8988T (cell line): ENCODE measurements at regions not wholly inside any gene's neighbourhood (a gene's known extent, or its start where the extent isn't known, plus 50 kb on each side); places are given as distances from the start of the nearest gene placed in this dataset.

Experiments
- DNase-seq: peaks from one replicate; pipeline ENCODE4 v3.0.0; 2011

DNA sequence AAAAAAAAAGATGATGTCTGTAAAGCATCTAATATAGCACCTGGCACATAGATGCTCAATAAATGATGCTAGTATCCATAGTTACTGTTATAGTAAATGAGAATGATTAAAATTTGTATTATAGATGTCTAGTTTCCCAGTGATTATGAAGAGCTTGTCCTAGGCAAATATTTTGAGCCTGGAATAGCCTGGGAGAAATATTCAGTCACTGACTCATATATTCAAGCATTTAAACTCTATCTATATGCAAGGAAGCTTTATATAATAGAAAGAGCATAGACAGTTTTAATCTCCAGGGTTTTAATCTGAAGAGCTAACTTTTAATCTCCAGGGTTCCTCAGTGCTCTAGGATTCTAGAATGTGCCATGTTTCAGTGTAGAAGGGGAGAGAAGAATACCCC lies 91.5 kb upstream of the VASH1 start:
- DNase-seq, result no peak

DNA sequence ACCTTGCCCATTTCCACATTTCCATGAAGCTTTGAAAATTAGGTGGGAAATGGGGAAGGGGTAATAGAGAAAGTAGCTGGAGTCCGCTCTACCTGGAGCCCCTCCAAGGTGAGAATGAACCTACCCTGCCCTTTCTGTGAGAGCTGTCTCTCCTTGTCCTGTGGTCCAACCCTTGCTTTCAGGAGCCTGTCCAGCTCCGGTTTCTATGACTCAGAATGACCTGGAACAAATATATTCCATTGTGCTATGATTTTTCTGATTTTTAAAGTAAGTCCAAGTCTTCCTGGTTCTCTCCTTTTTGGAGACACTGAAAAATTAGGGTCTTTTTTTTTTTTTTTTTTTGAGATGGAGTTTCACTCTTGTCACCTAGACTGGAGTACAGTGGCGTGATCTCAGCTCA lies 89.1 kb upstream of the VASH1 start:
- no peak for DNase-seq

DNA sequence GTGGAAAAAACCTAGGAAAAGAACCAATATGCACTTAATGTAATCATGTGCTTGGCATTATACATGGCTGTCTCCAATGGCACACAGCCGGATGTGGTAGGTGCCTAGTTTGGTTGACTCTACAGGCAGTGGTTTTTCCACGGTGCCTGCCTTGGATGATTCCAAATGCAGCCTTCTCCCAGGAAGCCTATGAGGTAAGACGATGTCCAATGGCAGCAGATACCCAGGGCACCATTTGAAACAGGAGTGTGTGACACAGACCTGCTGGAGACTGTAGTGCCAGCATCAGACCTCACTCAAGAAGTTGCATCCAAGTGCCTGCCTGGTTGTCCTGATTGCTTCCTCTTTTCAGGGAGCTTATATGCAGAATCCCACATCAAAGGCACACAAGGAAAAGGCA lies 88.0 kb upstream of the VASH1 start:
- no peak for DNase-seq

GRCh38 chr14:76675046-76675445 lies 86.2 kb upstream of the VASH1 start:
- no peak for DNase-seq

DNA sequence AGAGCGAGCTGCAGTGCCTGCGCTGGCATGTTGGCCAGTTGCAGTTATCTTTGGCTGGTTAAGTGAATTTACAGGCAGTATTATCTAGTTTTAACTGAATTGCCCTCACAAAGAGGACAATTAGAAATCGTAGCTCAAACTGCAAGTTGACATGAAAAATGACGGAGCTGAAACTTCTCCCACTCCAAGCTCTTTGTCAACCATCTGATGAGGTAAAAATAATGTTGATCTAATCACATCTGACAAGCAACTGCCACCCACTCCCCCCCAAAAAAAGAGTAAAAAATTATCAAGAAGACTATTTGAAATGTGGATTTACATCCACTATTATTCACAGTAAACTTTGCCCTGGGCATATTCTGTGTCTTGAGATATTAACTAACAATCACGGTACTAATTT lies 84.7 kb upstream of the VASH1 start:
- DNase-seq, result no peak

DNA sequence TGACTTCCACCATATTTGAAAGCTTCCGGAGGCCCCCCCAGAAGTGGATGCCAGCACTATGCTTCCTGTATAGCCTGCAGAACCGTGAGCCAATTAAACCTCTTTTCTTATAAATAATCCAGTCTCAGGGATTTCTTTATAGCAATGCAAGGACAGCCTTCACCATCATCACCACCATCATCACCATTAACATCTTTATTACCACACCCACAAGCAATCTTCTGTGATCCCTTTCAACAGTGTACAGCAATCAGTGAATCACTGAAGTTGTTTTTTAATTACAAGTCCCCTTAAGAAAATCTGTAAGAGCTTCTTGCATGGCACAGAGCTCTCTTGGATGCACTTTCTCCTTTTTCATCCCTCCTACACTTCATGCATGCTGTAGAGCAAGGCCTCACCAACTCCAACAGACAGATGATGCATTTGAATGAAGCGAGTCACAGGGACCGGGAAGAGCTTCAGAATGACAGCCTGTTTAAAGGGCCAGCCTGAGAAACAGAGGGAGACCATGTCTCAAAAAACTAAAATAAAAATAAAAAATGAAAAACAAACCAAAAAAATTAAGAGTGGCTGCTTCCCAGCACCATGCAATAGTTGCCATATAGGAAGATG lies 83.6 kb upstream of the VASH1 start:
- DNase-seq, result no peak

GRCh38 chr14:76678244-76678800 lies 82.9 kb upstream of the VASH1 start:
- DNase-seq, result no peak

DNA sequence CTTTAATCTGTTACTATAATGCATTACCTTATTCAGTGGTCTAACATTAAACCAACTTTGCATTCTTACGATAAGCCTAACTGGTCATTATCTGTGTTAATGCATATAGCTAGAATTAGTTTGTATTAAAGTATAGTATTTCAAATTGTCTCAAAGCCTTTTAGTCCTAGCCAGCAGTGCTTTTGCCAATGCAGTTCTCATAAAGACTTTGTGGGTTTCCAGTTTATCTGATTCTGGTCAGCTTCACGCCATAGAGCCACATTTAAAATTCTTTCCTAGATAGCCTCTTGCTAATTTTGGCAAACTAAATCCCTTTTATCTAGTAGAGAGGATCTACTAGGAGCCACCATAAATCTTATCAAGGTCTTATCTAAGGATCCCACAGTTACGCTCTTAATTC lies 78.9 kb upstream of the VASH1 start:
- no peak for DNase-seq

- DNase-seq, result no peak
These were observed 74.6 kb upstream of the VASH1 start for GRCh38 chr14:76686646-76687045.

DNA sequence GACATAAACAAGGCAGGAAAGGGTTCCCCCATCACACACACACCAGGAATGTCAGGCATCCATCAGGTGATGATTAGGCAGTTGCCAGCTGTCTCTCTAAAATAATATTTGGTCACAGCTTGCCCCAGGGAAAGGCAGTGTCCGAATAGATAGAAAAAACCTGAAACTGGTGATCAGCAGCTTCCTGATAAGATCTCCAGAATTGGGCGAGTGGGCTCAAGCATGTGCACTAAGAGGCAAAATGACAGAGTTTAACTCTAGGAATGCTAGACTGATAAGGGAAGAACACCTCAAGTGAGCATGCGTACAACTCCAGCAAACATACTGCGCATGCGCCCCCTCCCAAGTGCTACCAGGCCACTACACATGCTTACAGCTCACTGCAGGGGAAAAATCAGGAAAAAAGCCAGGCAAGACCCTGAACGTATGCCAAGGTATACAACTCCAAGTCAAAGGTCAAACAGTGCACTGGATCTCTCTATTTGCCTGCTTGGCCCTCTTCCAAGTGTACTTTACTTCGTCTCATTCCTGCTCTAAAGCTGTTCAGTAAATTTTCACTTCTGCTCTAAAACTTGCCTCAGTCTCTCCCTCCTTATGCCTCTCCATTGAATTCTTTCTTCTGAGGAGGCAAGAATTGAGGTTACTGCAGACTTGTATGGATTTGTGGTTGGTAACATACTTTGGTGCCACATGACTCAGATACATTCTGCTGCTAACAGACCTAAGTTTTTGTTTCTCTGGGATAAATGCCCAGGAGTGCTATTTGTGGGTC lies 73.5 kb upstream of the VASH1 start:
- DNase-seq, result no peak

- no peak for DNase-seq
These were observed 72.9 kb upstream of the VASH1 start for GRCh38 chr14:76688383-76688671.

DNA sequence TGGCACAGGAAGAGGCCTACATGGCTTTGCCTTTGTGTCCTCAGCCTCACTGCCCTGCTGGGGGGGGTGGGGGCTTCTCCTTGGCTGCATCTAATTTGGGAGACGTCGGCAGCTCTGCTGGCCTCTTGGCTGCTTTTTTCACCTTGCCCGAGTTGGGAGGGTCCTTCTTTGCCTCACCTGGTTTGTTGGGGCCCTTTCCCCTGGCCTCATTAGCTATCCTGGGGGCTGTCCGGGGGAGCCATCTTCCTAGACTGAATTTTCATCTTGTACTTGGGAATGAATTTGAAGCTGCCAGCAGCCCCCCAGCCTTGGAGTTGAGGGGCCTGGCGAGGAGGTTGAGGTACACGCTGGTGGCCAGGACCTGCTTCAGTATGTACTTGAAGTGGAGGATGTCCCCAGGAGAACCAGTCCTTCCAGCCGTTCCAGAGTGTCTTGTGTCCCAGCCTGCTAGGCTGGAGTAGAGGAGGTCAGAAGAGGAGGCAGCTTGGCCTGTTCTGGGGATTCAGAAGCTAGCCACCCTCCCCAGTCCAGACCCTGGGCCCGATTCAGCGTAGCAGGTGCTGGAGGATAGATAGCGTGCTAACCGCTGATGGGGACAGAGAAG lies 70.7 kb upstream of the VASH1 start:
- no peak for DNase-seq

GRCh38 chr14:76694106-76694505 lies 67.2 kb upstream of the VASH1 start:
- no peak for DNase-seq

- DNase-seq, result no peak
These were observed 65.9 kb upstream of the VASH1 start for GRCh38 chr14:76695263-76695920.

DNA sequence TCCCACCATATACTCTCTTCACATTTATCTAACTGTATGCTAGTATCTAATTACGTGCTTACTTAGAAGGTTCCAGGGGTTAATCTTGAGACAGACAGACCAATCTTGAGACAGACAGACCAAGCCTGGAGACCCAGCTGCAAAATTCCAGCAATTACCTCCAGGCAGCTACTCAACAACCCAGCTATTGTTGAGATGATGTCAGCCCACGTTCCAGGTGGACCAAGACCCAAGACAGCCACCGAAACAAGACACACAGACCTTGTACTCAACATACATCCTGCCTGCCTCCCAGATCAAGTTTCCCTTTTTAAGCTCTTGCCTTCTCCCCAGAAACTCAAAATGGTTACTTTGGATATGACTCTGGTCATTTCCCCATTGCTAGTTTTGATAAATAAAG lies 64.9 kb upstream of the VASH1 start:
- no peak for DNase-seq

DNA sequence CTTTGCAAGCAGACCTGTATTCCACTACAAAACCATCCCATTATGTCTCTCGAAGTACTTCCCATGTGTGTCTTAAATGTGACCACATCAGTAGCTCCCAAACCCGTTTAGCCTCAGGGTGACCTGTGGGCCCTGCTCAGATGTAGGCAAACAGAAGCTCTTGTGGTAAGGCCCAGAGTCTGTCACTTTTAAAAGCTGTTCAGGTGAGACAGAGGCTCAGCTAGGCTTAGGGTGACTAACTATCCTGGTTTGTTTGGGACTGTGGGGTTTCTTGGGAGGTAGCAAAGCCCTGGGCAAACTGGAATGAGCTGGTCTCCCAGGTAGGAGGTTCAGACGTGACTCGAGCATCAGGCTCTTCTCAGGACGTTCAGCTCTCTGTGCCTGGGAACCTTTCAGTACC lies 64.5 kb upstream of the VASH1 start:
- DNase-seq, result no peak

GRCh38 chr14:76697246-76697905 lies 63.9 kb upstream of the VASH1 start:
- DNase-seq, result no peak

DNA sequence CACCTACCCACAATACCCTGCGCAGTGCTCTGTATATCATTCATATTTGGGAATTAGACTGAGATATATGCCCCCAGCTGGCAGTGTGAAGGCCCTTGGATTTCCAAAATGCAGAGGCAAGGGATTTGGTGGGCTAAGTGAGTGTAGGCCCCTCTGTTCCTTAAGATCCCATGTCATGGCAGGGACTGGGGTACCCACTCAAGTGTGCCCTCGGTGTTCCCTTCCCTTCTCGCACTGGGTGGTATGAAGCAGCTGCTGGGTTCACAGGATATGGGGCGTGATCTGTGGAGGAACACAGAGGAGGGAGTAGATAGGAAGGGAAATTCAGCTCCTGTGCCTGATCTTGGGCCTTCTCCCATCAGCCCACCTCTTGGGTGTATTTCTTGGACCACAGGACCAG lies 63.1 kb upstream of the VASH1 start:
- no peak for DNase-seq

DNA sequence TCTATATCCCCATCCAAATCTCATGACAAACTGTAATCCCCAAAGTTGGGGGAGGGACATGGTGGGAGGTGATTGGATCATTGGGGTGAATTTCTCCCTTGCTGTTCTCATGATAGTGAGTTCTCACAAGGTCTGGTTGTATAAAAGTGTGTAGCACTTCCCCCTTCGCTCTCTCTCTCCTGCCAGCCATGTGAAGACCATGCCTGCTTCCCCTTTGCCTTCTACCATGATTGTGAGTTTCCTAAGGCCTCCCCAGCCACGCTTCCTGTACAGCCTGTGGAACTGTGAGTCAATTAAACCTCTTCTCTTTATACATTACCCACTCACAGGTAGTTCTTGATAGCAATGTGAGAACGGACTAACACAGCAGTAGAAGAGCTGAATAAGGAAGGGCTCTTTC lies 62.6 kb upstream of the VASH1 start:
- DNase-seq, result no peak

DNA sequence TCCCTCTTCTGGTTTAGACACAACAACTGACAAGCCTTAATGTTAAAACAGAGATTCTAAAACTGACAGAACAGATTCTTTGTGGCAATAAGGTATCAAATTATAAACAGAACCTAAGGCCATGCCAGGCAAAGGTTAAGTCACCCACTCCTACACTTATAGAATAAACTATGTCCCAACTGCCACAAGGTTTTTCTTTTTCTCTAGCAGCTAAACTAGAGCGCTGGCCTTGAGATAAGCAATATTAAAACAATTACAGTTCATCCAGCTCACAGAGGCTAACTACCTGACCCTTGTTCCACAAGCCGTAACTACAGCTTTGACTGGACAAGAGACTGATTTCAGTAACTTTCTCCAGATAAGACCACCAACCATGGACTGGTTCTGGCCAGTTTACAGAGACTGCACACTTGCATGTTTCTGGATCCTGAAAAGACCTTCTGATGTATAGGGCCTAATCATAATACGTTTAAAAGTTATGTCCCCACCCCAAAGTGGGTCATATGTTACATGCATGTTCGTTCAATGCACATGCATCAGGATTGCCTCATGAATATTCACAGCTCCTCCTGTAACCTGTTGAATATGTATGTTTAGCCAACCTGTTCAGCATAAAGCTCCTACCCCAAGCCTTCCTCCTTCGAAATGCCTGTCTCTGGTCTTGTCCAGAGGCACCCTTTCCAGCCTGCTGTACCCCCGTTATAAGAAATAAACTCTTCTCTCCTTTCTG lies 61.9 kb upstream of the VASH1 start:
- no peak for DNase-seq

DNA sequence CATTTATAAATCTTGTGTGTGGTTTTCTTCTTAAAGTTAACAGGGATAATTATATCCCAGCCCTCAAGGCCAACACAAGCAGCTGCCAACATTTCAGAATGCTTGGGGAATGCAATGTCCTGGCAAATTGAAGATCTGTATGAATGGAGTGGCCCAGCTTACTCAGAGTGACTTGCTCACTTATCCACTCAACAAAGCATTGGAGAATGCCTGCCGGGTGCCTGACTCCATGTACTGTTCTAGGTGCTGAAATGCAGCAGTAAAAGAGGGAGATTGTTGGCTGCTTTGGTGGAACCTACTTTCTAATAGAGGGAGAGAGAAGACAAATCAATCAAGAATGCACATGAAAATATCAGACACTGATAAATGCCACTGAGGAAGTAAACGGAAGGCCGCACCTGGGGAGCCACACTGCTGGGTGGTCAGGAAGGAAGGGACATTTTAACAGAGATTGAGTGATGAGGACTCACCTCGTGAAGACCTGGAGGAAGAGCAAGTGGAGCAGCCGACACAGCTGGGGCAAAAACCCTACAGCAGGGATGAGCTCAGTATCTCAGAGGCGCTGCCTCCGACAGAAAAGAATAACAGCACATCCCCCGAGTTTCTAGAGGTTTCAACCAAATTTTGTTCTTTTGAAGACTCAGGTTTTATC lies 61.2 kb upstream of the VASH1 start:
- DNase-seq, result no peak

DNA sequence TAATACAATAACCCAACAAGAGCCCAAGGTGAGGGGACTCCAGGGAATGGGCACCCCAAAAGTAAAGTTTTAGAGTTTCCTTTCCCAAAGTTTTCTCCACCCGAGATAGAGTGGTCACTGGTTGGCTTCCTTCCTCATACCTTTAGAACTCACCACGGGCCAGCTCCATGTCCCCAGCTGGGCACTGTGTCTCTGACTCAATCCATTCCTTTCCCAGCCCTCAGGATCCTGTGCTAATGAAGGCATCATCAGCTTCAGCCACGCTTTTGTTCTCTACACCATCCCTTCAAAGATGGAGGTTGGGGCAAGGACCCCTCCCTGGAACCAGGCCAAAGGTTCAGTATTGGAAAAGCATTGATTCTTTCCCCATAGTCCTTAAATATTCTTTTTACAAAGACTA lies 59.8 kb upstream of the VASH1 start:
- no peak for DNase-seq
